ENCODE measurements at regions not wholly inside any gene's neighbourhood (a gene's known extent, or its start where the extent isn't known, plus 50 kb on each side); places are given as distances from the start of the nearest gene placed in this dataset.

DNA sequence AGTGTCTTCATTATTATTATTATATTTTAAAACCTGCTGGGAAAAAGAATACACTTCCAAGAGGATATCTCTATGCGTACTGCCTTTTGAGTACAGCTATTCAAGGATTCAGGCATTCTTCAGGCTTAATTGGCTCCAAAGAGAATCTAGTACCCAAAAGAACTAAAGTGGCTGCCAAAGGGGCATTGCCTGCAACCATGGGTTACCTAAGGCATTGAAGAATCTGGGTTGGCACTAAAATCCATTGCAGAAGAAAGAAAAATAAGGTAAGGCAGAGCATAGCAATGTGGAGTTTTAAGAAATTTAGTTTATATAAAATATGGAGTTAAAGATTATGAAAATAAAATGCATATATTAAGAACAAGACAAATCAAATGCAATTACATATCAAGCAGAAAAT lies 223.5 kb downstream of the TMEM161B start:
- peaks cover 15% of the 10 kb centered on the region for H3K4me1 ChIP-seq (ENCODE audit: insufficient read depth)
- no peak overlapping the region for H3K4me2 ChIP-seq
- peaks cover 5% of the 10 kb centered on the region for H3K27me3 Mint-ChIP-seq (ENCODE audit: insufficient read depth, low read depth, poor library complexity)
- peaks cover 22% of the 10 kb centered on the region for H3K4me1 Mint-ChIP-seq
- H3K27me3 ChIP-seq (ENCODE audit: insufficient read depth): no peaks in the 10 kb centered on the region
- no peak overlapping the region for H2AFZ ChIP-seq
- no peaks in the 10 kb centered on the region for H3K36me3 ChIP-seq (ENCODE audit: insufficient read depth)
- no peaks in the 10 kb centered on the region for H3F3A ChIP-seq (replicated peaks; ENCODE audit: low read depth)
- no peaks in the 10 kb centered on the region for H3K9me3 Mint-ChIP-seq
- H3K9me2 ChIP-seq (ENCODE audit: insufficient read depth): no peaks in the 10 kb centered on the region; the same call in 1 of the 2 replicates
- TF ChIP-seq, protein P1, sequence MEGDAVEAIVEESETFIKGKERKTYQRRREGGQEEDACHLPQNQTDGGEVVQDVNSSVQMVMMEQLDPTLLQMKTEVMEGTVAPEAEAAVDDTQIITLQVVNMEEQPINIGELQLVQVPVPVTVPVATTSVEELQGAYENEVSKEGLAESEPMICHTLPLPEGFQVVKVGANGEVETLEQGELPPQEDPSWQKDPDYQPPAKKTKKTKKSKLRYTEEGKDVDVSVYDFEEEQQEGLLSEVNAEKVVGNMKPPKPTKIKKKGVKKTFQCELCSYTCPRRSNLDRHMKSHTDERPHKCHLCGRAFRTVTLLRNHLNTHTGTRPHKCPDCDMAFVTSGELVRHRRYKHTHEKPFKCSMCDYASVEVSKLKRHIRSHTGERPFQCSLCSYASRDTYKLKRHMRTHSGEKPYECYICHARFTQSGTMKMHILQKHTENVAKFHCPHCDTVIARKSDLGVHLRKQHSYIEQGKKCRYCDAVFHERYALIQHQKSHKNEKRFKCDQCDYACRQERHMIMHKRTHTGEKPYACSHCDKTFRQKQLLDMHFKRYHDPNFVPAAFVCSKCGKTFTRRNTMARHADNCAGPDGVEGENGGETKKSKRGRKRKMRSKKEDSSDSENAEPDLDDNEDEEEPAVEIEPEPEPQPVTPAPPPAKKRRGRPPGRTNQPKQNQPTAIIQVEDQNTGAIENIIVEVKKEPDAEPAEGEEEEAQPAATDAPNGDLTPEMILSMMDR (conservative IDR thresholded peaks at IDR 0.05; ENCODE audit: low read depth in 2 of 2): no peak
- TF ChIP-seq, protein P2, sequence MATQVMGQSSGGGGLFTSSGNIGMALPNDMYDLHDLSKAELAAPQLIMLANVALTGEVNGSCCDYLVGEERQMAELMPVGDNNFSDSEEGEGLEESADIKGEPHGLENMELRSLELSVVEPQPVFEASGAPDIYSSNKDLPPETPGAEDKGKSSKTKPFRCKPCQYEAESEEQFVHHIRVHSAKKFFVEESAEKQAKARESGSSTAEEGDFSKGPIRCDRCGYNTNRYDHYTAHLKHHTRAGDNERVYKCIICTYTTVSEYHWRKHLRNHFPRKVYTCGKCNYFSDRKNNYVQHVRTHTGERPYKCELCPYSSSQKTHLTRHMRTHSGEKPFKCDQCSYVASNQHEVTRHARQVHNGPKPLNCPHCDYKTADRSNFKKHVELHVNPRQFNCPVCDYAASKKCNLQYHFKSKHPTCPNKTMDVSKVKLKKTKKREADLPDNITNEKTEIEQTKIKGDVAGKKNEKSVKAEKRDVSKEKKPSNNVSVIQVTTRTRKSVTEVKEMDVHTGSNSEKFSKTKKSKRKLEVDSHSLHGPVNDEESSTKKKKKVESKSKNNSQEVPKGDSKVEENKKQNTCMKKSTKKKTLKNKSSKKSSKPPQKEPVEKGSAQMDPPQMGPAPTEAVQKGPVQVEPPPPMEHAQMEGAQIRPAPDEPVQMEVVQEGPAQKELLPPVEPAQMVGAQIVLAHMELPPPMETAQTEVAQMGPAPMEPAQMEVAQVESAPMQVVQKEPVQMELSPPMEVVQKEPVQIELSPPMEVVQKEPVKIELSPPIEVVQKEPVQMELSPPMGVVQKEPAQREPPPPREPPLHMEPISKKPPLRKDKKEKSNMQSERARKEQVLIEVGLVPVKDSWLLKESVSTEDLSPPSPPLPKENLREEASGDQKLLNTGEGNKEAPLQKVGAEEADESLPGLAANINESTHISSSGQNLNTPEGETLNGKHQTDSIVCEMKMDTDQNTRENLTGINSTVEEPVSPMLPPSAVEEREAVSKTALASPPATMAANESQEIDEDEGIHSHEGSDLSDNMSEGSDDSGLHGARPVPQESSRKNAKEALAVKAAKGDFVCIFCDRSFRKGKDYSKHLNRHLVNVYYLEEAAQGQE (IDR thresholded peaks at IDR 0.05; ENCODE audit: unreplicated experiment): no peak
- no peak for TF ChIP-seq CREB1 (CRISPR knock-in tag; IDR thresholded peaks at IDR 0.05; ENCODE audit: low read depth)
- TF ChIP-seq, protein P3, sequence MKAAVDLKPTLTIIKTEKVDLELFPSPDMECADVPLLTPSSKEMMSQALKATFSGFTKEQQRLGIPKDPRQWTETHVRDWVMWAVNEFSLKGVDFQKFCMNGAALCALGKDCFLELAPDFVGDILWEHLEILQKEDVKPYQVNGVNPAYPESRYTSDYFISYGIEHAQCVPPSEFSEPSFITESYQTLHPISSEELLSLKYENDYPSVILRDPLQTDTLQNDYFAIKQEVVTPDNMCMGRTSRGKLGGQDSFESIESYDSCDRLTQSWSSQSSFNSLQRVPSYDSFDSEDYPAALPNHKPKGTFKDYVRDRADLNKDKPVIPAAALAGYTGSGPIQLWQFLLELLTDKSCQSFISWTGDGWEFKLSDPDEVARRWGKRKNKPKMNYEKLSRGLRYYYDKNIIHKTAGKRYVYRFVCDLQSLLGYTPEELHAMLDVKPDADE (IDR thresholded peaks at IDR 0.05): no peak
- no peak for TF ChIP-seq EZH2phosphoT487 (IDR thresholded peaks at IDR 0.05; ENCODE audit: unreplicated experiment)
- TF ChIP-seq JUNB (IDR thresholded peaks at IDR 0.05; ENCODE audit: unreplicated experiment): no peak
- TF ChIP-seq ZNF114 (CRISPR knock-in tag; IDR thresholded peaks at IDR 0.05): no peak
- TF ChIP-seq ZNF331 (CRISPR knock-in tag; IDR thresholded peaks at IDR 0.05; ENCODE audit: low read depth): no peak
- no peak for TF ChIP-seq EZH2 (IDR thresholded peaks at IDR 0.05; ENCODE audit: low read depth, unreplicated experiment)
- TF ChIP-seq, protein P4, sequence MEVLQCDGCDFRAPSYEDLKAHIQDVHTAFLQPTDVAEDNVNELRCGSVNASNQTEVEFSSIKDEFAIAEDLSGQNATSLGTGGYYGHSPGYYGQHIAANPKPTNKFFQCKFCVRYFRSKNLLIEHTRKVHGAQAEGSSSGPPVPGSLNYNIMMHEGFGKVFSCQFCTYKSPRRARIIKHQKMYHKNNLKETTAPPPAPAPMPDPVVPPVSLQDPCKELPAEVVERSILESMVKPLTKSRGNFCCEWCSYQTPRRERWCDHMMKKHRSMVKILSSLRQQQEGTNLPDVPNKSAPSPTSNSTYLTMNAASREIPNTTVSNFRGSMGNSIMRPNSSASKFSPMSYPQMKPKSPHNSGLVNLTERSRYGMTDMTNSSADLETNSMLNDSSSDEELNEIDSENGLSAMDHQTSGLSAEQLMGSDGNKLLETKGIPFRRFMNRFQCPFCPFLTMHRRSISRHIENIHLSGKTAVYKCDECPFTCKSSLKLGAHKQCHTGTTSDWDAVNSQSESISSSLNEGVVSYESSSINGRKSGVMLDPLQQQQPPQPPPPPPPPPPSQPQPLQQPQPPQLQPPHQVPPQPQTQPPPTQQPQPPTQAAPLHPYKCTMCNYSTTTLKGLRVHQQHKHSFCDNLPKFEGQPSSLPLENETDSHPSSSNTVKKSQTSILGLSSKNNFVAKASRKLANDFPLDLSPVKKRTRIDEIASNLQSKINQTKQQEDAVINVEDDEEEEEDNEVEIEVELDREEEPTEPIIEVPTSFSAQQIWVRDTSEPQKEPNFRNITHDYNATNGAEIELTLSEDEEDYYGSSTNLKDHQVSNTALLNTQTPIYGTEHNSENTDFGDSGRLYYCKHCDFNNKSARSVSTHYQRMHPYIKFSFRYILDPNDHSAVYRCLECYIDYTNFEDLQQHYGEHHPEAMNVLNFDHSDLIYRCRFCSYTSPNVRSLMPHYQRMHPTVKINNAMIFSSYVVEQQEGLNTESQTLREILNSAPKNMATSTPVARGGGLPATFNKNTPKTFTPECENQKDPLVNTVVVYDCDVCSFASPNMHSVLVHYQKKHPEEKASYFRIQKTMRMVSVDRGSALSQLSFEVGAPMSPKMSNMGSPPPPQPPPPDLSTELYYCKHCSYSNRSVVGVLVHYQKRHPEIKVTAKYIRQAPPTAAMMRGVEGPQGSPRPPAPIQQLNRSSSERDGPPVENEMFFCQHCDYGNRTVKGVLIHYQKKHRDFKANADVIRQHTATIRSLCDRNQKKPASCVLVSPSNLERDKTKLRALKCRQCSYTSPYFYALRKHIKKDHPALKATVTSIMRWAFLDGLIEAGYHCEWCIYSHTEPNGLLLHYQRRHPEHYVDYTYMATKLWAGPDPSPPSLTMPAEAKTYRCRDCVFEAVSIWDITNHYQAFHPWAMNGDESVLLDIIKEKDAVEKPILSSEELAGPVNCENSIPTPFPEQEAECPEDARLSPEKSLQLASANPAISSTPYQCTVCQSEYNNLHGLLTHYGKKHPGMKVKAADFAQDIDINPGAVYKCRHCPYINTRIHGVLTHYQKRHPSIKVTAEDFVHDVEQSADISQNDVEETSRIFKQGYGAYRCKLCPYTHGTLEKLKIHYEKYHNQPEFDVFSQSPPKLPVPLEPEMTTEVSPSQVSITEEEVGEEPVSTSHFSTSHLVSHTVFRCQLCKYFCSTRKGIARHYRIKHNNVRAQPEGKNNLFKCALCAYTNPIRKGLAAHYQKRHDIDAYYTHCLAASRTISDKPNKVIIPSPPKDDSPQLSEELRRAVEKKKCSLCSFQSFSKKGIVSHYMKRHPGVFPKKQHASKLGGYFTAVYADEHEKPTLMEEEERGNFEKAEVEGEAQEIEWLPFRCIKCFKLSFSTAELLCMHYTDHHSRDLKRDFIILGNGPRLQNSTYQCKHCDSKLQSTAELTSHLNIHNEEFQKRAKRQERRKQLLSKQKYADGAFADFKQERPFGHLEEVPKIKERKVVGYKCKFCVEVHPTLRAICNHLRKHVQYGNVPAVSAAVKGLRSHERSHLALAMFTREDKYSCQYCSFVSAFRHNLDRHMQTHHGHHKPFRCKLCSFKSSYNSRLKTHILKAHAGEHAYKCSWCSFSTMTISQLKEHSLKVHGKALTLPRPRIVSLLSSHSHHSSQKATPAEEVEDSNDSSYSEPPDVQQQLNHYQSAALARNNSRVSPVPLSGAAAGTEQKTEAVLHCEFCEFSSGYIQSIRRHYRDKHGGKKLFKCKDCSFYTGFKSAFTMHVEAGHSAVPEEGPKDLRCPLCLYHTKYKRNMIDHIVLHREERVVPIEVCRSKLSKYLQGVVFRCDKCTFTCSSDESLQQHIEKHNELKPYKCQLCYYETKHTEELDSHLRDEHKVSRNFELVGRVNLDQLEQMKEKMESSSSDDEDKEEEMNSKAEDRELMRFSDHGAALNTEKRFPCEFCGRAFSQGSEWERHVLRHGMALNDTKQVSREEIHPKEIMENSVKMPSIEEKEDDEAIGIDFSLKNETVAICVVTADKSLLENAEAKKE (CRISPR knock-in tag; IDR thresholded peaks at IDR 0.05): no peak
- TF ChIP-seq STAT1 (IDR thresholded peaks at IDR 0.05; ENCODE audit: unreplicated experiment): no peak
- TF ChIP-seq POLR2AphosphoS5 (IDR thresholded peaks at IDR 0.05; ENCODE audit: low read depth): no peak
- TF ChIP-seq NANOG (IDR thresholded peaks at IDR 0.05; ENCODE audit: borderline replicate concordance): no peak
- no peaks in the 10 kb centered on the region for H4K20me1 ChIP-seq (replicated peaks; ENCODE audit: insufficient read depth)
- no peak overlapping the region for H3K4me3 ChIP-seq
- H3K27ac ChIP-seq (ENCODE audit: low read depth): no peak overlapping the region
- peaks cover 16% of the 10 kb centered on the region; the same call in 1 of the 2 replicates for H3K79me2 ChIP-seq (replicated peaks; ENCODE audit: insufficient read depth)
- H3K4me3 Mint-ChIP-seq: no peak overlapping the region
- no peak for ATAC-seq
- H3K27ac Mint-ChIP-seq: no peak overlapping the region
- H3K36me3 Mint-ChIP-seq (ENCODE audit: low read depth): no peaks in the 10 kb centered on the region
- DNase-seq (ENCODE audit: low spot score): no peak

Data from GM23338 (cell line).